IPS-NIHi7 (cell line): ENCODE measurements at regions not wholly inside any gene's neighbourhood (a gene's known extent, or its start where the extent isn't known, plus 50 kb on each side); places are given as distances from the start of the nearest gene placed in this dataset.

Source experiments
- DNase-seq: peaks from one replicate; pipeline ENCODE4 v3.0.0; 2012; ENCODE audit warnings: mixed read lengths; ENCODE audit errors: extremely low spot score

DNA sequence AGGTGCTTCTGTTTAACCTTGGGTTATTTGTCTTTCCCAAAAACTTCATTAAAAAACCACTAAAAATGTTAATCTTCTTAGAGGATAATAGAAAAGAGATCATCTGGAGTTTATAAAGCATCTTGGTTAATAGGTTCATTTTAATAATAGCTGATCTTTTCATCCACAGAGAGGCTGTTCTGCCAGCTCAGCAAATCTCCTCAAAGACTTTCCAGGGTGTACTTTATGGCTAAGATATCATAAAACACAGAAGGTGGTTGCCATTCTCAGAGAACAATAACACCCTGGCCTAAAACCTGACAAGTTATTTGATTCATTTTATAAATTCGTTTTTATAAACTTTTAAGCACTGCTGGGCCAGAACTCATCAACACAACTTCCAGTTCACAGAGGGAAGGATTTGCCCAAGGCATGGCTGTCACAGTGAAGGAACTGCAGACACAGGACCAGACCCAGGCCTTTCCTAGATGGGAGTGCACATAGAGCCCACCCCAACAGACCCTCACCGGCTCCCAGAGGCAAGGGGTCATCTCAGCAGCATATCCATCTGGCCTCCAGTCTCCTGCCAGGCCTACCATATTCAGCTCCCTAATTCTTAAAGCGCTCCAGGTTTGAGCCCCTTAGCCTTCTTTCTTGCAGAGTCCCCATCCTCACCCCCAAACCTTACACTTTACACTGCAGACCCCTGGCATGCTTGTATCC is 203.4 kb upstream of the RAB6C start:
- no peak for DNase-seq

DNA sequence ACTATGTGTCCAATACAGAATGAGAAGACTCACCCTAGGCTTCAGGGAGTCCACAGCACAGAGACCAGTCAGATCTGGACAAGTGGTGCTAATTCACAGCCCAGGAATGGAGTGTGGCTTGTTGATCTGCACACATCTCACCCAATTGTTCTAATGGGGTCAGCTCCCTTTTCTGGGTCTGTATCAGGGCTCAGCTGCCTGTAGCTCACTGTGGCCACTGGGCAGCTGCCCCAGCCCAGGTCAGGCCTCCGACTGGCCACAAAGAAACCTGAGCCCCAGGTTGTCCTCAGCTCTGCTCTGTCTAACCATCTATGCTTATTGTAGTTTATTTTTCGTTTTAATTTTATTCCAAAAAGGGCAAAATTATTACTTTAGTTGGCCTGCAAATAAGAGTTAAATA is 202.3 kb upstream of the RAB6C start:
- DNase-seq, result no peak

DNA sequence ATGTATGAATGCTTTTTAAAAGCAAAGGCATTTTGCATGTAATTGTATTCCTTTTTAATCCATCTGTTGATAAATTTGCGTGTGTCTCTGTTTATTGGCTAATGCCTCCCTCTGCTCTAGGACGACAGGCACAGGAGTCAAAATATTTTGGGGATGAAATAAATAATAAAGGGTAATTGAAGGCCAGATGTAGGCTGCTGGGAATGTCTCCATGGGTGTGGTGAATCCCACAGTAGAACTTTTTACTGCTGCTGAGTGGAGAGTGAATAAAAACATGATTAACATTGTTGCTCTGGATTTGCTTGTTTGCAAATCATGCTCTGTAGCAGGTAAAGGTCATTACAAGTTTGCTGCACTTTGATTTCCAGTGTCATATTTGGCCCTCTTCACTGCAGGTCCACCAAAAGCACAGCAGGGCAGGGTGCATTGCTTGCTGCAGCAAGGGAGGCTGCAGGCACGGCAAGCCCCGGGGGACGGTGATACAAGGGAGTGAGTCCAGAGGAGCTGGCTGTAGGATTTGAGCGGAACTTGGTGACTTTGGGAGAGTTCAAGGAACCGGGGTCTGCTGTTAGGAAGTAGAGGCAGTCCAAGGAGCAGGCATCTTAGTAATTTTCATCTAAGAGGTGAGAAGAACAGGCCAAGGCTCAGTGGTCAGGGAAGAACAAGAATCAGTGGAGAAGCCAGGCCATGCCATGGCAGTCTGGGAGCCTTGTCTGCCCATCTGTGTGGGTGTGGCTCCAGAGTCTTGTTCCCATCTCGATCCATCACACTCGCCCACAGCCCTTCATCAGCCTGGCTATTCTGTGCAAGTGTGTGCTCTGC is 201.5 kb upstream of the RAB6C start:
- no peak for DNase-seq

DNA sequence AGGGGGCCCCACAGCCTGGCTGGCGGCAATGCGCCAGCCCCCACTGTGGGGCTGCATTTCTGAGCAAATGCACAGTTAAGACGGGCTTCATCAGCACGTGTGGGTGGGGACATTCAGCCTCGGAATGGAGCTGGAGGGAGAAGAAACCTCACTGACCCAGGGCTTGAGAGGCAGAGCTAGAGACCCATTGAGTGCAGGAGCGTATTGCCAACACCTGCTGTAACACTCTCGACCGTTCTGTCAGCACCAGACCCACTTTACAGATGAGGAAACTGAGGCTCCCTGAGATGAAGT is 200.9 kb upstream of the RAB6C start:
- no peak for DNase-seq

DNA sequence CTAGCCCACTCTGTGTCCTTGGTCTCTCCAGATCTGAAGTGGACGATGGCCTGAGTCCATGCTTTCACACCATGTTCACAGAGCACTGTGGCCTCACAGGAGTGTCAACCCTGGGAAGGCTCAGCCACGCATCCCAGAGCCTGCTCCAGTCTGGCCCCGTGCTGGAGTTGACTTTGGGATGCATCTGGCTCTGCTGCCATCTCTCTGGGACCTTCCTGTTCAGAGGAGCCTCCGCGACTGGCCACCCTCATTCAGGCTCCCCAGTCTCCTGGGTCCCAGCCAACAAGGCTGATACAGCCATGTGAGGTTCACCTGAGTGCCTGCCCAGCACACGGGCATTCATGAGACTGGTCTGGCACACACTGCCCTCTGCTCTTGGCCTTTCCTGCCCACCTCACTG is 199.7 kb upstream of the RAB6C start:
- DNase-seq, result no peak

DNA sequence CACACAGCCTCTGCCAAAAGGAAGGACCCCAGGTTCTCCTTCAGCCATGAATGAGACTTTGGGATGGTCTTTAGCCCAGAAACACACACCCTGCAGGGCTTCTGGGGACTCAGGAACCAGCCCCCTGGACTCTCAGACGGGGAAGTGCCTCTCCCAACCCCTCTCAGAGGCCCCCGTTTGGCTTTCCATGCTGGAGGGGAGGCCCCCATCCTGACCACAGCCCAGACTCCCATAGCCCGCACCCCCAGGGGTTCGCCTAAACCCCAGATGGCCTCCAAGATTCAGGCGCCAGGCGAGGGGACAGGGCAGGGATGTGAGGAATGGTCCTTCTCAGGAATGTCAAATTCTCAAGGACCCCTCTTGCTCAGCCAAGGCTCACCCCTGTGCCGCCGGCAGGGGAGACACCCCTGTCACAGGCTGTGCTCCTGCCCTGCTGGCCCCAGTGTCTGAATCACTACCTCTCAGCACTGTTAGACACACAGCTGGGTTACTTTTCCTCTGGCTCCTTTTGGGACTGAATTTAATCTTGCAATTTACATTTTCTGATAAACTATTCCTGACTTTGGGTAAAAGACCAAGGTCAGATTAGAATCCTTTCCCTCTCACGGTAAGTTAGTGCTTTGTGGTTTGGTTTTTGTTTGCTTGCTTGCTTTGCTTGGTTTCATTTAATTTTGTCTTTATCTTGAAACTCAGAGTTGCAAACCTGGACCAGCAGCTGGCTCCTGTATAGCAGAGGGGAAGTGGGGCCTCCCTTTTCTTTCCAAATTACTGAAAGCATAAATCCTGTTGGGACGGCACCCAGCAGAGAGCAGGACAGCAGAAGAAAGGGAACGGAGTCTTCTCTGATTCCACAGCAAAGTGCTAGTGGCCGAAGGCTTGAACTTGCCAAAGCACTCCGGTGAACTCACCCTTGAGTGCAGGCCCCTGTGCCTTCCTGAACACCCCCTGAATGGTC is 198.9 kb upstream of the RAB6C start:
- DNase-seq, result no peak

DNA sequence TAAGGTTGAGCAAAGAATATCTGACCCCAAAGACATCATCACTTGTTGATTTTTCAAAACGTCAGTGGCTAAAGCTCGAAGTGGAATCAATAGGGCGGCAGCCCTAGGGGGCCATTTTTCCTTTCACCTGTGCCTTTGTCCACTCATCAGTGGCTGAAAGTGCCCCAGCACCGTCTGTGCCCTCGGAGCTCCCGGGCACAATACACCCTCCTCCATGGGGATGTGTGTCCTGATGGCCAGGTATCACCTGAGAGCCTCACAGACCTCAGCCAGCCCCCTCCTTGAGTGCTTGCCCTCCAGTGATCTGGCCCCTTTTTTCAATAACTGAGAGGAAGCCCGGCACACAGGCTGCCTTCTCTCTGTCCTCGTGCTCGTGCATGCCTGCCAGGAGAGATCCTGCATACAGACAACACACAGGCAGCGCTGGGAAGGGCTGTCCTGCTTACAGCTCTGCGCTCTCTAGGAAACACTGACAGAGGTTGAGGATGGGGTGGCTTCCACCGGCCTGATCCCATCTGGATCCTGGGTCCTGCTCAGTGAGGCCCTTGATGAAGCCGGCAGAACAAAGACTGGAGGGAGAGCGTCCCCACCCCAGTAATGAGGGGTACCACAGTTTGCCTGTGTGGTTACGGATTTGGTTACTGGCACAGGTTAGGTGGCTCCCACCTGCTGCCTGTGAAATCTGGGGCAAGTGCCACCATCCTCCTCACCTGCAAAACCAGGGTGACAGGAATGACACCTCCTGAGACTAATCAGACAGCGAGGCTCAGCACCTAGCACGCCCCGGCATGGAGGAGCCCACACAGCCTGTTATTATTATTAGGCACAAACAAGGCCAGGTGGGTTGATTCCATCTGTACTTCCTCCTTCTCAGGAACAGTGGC is 197.5 kb upstream of the RAB6C start:
- DNase-seq, result no peak

DNA sequence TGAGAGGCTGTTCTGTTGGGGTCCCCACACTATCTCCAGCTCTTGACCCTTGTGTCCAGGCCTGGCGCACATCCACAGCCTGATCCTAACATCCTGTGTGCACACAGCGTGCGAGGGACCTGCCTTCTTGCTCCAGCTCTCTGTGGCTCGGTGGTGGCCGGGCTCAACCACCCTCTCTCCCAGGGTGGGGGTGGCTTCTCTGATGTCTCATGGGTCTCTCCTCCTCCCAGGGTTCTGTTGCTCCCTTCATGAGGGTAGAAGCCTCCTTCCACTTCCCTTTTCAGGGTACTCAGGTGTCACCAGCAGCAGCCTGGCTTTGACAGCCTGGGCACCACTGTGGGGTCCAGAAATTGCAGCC is 196.9 kb upstream of the RAB6C start:
- DNase-seq, result no peak

DNA sequence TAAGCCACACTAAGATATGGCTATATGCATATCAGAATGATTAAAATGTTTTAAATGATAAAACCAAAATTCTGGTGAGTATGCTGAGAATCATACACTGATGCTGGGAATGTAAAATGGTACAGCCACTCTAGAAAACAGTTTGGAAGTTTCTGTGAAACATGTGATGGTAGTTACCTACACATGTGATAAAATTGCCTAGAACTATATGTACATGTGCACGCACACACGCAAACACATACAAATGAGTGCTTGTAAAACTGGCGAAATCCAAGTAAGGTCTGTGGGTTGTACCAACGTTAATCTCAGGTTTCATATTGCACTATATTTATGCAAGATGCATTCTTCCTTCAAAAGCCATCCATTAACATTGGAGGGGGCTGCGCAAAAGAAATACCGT is 195.0 kb upstream of the RAB6C start:
- DNase-seq, result no peak

DNA sequence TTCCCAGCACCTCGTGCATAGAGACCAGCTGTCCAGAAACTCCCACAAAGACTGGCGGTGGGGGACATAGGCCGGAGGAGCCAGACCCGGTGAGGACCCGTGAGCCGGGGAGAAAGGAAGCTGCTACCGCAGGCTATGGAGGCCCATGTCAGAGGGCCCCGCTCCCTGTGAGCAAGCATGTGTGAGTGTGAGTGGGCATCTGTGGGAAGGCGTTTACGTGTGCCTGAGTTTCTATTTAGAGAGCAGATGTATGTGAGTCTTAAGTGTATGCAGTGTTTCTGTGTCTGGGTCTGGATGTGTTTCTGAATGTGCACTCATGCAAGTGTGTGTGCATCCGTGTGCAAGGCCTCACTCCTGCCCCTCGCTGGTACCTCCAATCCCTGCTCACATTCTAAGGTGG is 187.8 kb upstream of the RAB6C start:
- DNase-seq, result no peak

DNA sequence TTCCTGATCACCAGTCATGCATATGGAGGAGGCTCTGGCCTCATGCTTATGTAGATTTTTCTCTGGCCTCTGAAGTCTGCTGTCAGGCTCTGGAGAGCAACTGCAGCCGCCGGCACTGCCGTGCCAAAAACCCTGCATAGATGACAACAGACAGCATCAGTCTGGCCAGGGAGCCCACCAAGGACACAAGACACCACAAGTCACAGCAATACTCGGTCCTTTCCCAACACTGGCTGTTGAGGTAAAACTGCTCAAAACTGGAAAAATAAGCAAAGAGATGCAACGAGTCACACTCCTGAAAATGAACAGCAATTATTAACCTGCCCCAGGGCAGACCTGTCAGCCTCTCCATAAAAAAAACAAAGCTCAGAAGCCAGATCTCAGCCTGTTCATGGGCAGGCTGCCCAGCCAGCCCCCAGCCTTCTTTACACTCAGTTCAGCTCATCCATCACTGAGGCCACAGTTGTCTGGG is 186.0 kb upstream of the RAB6C start:
- DNase-seq, result no peak

DNA sequence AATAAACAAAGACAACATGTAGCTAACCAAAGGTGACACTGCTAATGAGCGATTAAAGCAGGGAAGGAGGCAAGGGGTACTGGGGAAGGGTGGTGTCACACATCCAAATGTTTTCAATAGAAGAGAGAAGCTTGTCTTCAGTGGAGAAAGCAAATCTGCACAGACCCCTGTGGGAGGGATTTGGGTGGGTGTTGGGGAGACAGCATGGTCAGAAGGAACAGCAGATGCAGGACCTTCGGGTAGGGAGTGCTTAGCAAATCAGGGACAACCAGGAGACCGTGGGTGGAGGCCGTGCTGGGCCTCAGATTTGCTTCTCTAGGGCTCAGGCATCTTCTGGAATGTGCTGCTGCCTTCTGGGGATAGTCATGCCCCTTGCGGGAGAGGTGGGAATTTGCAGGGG is 185.3 kb upstream of the RAB6C start:
- DNase-seq, result peak; percentile 31

DNA sequence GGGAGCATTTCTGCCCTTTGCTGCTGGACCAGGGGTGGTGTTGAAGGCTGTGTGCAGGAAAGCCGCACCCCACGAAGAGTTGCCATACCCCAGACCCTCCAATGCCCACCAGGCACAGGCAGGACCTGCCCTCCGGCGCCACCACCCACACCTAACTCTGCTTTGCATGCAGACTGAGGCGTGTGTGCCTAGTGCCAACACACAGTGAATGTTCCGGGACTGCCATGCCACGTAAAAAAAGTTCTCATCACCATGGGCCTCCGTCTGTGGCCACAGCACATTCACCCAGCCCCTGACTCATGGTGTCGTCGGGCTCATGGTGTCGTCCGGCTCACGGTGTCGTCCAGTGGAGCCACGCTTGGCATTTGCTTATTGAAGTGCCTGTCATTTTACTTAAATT is 184.9 kb upstream of the RAB6C start:
- no peak for DNase-seq

DNA sequence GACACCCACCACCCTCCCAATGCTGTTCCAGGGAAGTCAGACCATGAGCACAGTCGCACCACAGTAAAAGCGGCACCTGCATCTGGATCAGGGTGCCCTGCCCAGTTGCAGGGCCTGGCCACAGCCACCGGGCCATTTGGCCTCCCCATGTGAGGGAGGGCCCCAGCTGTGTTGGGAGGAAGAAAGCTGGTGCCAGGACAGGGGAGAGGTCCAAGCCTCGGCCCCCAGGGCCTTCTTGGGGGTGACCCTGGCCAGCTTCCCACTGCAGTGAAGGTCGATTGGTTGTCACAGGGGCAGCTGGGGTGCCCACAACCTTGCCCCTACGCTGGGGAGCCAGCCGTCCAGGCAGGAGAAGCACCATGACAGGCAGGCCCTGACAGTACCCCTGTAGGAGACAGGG is 183.2 kb upstream of the RAB6C start:
- DNase-seq, result no peak

DNA sequence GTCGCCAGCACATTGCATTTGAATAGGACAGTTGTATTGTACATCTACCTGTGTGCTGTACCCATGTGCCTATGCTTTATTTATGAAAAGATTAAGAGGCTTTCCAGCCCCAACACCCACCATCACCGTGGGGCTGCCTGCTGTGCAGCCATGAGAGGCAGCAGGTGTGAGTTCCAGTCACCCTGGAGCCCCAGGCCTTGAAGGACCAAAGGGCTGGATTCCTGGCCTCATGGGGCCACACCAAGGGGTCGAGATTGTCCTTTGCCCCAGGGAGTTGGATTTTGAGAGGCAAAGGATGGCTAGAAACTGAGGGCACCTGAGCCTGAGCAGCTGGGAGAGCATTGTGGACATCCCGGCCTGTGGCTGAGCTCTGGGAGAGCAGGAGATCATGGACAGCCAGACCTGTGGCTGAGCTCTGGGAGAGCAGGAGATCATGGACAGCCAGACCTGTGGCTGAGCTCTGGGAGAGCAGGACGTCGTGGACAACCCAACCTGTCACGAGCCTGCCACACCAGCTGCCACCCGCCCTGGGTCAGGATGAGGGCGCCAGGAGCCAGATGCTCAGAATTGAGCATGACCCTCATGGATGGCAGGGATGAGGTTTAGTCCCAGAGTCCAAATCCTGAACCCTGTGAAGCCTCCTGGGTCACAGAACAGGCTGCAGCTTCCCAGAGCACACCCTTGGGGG is 182.5 kb upstream of the RAB6C start:
- DNase-seq, result no peak

DNA sequence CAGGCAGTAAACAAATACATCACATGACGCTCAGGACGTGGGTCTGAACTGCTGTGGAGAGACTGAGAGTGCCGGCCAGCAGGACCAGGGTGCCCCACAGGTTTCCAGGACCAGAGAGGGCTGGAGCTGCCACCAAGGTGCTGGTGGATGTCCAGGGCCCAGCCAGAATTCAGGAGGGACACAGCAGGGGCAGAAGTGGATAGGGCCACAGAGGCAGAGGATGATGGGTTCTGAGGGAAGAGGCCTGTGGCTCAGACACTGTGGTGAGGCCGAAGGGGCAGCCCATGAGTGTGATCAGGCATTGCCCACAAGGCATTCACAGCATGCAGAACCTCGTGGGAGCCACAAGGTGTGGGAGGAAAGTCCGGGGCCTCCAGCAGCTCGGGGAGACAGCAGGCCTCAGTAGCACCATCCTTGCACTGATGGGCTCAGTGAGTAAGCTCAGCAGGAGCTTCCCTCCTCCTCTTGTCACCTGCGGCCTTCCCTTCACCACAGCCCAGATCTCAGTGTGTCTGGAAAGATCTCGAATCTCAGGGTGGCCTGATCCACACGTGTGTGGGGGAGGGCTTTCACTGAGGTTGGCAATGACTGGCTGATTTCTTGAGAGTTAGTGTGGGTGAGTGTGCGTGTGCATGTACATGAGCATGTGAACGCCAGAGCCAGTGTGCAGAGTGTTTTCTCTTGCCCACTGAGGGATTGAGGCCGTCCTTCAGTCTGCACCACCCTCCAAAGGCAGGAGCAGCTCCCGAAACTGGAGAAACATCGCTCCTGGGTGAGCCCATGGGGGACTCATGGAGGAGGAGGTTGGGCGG is 181.8 kb upstream of the RAB6C start:
- DNase-seq, result no peak

DNA sequence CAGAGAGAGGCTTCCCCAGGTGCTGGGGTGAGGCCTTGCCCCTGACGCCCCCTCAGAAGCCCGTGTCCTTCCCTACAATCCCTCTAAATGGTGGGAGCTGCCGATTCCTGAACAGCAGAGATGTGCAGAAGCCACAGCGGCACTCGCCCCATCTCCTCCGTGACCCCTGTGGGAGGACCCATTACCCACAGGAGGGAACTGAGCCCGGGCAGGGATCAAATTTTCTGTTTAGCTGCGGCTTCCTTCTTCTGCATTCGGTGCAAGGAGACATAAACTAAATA is 181.2 kb upstream of the RAB6C start:
- DNase-seq, result no peak

DNA sequence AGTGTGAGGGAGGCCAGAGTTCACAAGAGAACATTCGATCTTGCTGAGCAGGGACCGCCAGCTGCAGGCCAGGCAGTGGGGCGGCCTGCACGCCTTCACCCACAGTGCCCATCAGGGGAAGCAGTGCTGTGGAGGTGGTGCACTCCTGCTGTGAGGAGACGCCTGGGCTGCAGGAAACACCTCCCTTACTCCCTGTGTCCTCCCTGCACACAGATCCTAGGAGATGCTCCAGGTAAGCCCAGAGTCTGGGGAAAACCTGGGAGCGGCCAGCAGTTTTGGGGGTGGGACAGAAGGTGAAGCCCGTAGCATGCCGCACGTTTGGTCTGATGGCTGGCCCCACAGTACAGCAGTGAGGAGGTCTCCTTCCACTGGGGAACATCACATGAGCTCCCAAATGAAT is 180.8 kb upstream of the RAB6C start:
- DNase-seq, result no peak

DNA sequence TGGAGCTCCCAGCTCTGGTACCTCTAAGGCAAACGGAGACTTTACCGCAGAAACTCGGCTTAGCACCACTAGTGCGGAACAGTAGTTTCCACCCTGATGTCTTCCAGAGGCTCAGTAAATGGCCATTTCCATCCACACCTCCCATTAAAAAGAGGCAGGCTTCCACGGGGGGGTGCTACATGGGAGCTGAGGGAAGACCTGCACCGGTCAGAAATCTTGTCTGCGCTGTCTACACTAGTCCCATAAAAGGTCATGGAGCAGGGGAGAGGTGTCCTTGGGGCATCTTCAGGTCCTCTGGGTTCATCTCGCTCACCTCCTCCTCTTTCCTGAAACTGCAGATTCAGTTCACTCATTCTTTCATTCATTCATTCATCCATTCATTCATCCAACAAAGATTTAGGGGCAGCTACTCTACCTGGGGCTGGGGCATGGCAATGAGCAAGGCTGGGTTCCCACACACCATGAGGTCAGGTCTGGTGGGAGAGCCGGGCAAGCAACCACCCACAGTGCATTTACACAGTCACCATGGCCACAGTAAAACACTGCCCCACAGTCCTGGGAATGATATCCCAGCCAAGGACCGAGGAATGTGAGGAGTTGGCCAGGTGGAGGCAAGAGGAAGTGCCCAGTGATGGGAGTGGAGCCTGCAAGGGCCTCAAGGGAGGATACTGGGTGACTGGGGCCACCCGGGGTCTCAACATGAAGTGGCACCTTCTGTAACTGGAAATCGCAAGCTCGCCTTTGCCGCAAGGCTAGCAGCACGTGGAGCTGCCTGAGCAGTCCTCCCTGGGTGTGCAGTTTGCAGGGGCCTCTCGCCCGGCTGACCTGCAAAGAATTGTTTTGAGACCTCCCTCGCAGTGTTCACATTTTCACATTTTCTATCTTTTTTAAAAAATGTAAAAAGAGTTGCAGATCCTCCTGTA is 180.2 kb upstream of the RAB6C start:
- no peak for DNase-seq
